Neural progenitor cell (in vitro differentiated cells): ENCODE measurements at regions not wholly inside any gene's neighbourhood (a gene's known extent, or its start where the extent isn't known, plus 50 kb on each side); places are given as distances from the start of the nearest gene placed in this dataset.

ENCODE experiments used
- DNase-seq: peaks from one replicate; pipeline ENCODE4 v3.0.0-alpha.2; 2016; ENCODE audit warnings: low spot score
- H2AFZ ChIP-seq: fragments of 200-600 bp; sonication (generic); replicated peaks from 2 replicates; pipeline ENCODE4 v1.6.1; 2016; ENCODE audit warnings: antibody characterized with exemption
- H3F3A ChIP-seq: fragments of 200-600 bp; sonication (generic); 2 replicates; pipeline ENCODE4 v1.6.1; 2016; ENCODE audit warnings: antibody characterized with exemption, low read depth
- H3K27ac ChIP-seq: fragments of 200-600 bp; sonication (generic); 2 replicates; pipeline ENCODE4 v1.5.1; 2016; ENCODE audit warnings: mild to moderate bottlenecking
- H3K27me3 ChIP-seq: fragments of 200-600 bp; sonication (generic); 2 replicates; pipeline ENCODE4 v1.6.1; 2016; ENCODE audit warnings: mild to moderate bottlenecking, moderate library complexity
- H3K36me3 ChIP-seq: fragments of 200-600 bp; sonication (generic); 2 replicates; pipeline ENCODE4 v1.5.1; 2016
- H3K4me1 ChIP-seq: fragments of 200-600 bp; sonication (generic); 2 replicates; pipeline ENCODE4 v1.6.1; 2016; ENCODE audit warnings: mixed run types
- H3K4me2 ChIP-seq: fragments of 200-600 bp; sonication (generic); 2 replicates; pipeline ENCODE4 v1.6.1; 2016
- H3K4me3 ChIP-seq: fragments of 200-600 bp; sonication (generic); 2 replicates; pipeline ENCODE4 v1.5.1; 2016
- H3K79me2 ChIP-seq: fragments of 200-600 bp; sonication (generic); 2 replicates; pipeline ENCODE4 v1.6.1; 2016; ENCODE audit warnings: low read depth
- H3K9ac ChIP-seq: fragments of 200-600 bp; sonication (generic); 2 replicates; pipeline ENCODE4 v1.6.1; 2016
- H3K9me3 ChIP-seq: fragments of 200-600 bp; sonication (generic); 2 replicates; pipeline ENCODE4 v1.5.1; 2016; ENCODE audit warnings: low read depth
- H4K20me1 ChIP-seq: fragments of 200-600 bp; sonication (generic); 2 replicates; pipeline ENCODE4 v1.6.1; 2016; ENCODE audit warnings: low read depth
- H3K27ac Mint-ChIP-seq: 3 replicates; pipeline ENCODE4 v1.8.0; 2021; ENCODE audit warnings: mixed read lengths
- H3K27me3 Mint-ChIP-seq: 2 replicates; pipeline ENCODE4 v1.8.0; 2022; ENCODE audit warnings: low read depth, mild to moderate bottlenecking, inconsistent platforms, moderate library complexity, mixed read lengths; ENCODE audit not compliant: insufficient read depth
- H3K36me3 Mint-ChIP-seq: 3 replicates; pipeline ENCODE4 v1.8.0; 2021; ENCODE audit warnings: mixed read lengths
- H3K4me1 Mint-ChIP-seq: 3 replicates; pipeline ENCODE4 v1.8.0; 2021; ENCODE audit warnings: mixed read lengths
- H3K4me3 Mint-ChIP-seq: 3 replicates; pipeline ENCODE4 v1.8.0; 2021; ENCODE audit warnings: mild to moderate bottlenecking, moderate library complexity, mixed read lengths
- H3K9me3 Mint-ChIP-seq: 3 replicates; pipeline ENCODE4 v1.8.0; 2020; ENCODE audit warnings: mixed read lengths
- EZH2 ChIP-seq: fragments of 200-600 bp; sonication (generic); IDR thresholded peaks from 2 replicates; pipeline ENCODE4 v1.6.1; 2017; ENCODE audit warnings: antibody characterized with exemption, mild to moderate bottlenecking, moderate library complexity
- EZH2phosphoT487 ChIP-seq: fragments of 200-600 bp; sonication (generic); IDR thresholded peaks from 2 replicates; pipeline ENCODE4 v1.6.1; 2017; ENCODE audit warnings: antibody characterized with exemption
- TF ChIP-seq, protein P1 (sequence below): fragments of 200-600 bp; sonication (generic); IDR thresholded peaks from 2 replicates; pipeline ENCODE4 v1.5.1; 2017; ENCODE audit warnings: antibody characterized with exemption, mild to moderate bottlenecking

- H3K27ac Mint-ChIP-seq = no peak overlapping the region
- H3K9ac ChIP-seq = no peak overlapping the region
- H3K4me2 ChIP-seq = no peak overlapping the region
- no peaks in the 10 kb centered on the region for H3K36me3 ChIP-seq
- H3K36me3 Mint-ChIP-seq = no peaks in the 10 kb centered on the region
- H3K4me3 ChIP-seq = no peak overlapping the region
- peaks cover 4% of the 10 kb centered on the region for H3K9me3 ChIP-seq
- no peak overlapping the region for H3K4me3 Mint-ChIP-seq
- TF ChIP-seq EZH2 = no peak
- TF ChIP-seq EZH2phosphoT487 = no peak
- TF ChIP-seq, protein P1, sequence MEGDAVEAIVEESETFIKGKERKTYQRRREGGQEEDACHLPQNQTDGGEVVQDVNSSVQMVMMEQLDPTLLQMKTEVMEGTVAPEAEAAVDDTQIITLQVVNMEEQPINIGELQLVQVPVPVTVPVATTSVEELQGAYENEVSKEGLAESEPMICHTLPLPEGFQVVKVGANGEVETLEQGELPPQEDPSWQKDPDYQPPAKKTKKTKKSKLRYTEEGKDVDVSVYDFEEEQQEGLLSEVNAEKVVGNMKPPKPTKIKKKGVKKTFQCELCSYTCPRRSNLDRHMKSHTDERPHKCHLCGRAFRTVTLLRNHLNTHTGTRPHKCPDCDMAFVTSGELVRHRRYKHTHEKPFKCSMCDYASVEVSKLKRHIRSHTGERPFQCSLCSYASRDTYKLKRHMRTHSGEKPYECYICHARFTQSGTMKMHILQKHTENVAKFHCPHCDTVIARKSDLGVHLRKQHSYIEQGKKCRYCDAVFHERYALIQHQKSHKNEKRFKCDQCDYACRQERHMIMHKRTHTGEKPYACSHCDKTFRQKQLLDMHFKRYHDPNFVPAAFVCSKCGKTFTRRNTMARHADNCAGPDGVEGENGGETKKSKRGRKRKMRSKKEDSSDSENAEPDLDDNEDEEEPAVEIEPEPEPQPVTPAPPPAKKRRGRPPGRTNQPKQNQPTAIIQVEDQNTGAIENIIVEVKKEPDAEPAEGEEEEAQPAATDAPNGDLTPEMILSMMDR = no peak
- H3K4me1 Mint-ChIP-seq = no peaks in the 10 kb centered on the region
- no peaks in the 10 kb centered on the region for H3K4me1 ChIP-seq
- H3F3A ChIP-seq = no peaks in the 10 kb centered on the region
- H3K27me3 ChIP-seq = no peaks in the 10 kb centered on the region
- no peak overlapping the region for H3K27ac ChIP-seq
- no peaks in the 10 kb centered on the region for H3K79me2 ChIP-seq
- H4K20me1 ChIP-seq = no peaks in the 10 kb centered on the region
- H3K9me3 Mint-ChIP-seq = peaks cover 40% of the 10 kb centered on the region
- DNase-seq = no peak
- H3K27me3 Mint-ChIP-seq = no peaks in the 10 kb centered on the region
- H2AFZ ChIP-seq = no peak overlapping the region
These were observed 1843.4 kb downstream of the TP53TG3F start for GRCh38 chr16:35302859-35303258.

DNA sequence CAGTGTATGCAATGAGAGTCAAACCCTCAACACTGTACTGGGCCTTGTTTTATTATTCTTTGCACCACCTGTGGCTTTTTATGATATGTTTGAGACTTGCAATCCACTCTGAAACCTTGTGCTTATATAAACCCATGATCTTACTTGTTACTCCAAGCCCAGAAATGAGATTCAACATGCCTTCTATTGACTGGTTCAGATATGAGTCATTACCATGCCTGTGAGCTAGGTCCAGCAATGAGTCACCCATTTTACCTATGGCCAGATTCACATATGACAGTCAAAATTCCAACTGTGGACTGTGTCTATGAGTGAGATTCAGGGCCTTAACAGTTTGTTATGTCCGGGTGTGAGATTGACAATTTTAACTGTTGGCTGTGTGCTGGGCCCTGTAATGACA lies 1846.1 kb downstream of the TP53TG3F start:
- Histone ChIP-seq H3F3A (no peaks in the 10 kb centered on the region), H3K4me2 (no peak overlapping the region), H3K27ac (no peak overlapping the region), H4K20me1 (no peaks in the 10 kb centered on the region), H3K79me2 (no peaks in the 10 kb centered on the region), H3K4me3 (no peak overlapping the region), H3K4me1 (no peaks in the 10 kb centered on the region), H3K36me3 (no peaks in the 10 kb centered on the region), H3K9ac (no peak overlapping the region), H2AFZ (no peak overlapping the region), H3K27me3 (no peaks in the 10 kb centered on the region), H3K9me3 (peaks cover 5% of the 10 kb centered on the region)
- Mint-ChIP-seq H3K9me3 (peaks cover 37% of the 10 kb centered on the region), H3K27ac (no peak overlapping the region), H3K36me3 (no peaks in the 10 kb centered on the region), H3K4me3 (no peak overlapping the region), H3K27me3 (no peaks in the 10 kb centered on the region), H3K4me1 (no peaks in the 10 kb centered on the region)
- no peak for TF ChIP-seq EZH2phosphoT487
- no peak for TF ChIP-seq EZH2
- DNase-seq = no peak

DNA sequence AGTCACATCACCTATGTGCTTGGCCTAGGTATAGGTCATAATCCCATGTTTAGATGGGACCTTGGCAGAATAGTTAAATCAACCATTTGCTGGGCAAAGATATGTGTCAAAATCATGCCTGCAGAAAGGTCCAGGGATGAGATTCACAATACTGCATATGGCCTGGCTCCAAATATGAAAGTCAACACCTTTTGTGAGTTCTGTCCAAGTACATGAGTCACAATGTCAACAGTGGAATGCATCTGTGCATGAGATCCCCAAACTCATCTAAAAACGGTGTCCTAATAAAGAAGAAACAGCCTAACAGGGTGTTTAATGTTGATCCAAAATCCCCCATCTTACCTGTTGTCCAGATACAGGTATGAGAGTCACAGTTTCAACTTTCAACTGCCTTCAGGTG lies 1847.5 kb downstream of the TP53TG3F start:
- H3K27me3 ChIP-seq = no peaks in the 10 kb centered on the region
- no peak for TF ChIP-seq EZH2phosphoT487
- TF ChIP-seq EZH2 = no peak
- TF ChIP-seq, protein P1 = no peak
- no peak overlapping the region for H3K27ac Mint-ChIP-seq
- H3K79me2 ChIP-seq = no peaks in the 10 kb centered on the region
- peaks cover 32% of the 10 kb centered on the region for H3K9me3 Mint-ChIP-seq
- no peak overlapping the region for H3K4me3 Mint-ChIP-seq
- H3F3A ChIP-seq = no peaks in the 10 kb centered on the region
- peaks cover 7% of the 10 kb centered on the region for H3K9me3 ChIP-seq
- H3K4me3 ChIP-seq = no peak overlapping the region
- no peaks in the 10 kb centered on the region for H3K4me1 ChIP-seq
- H3K4me1 Mint-ChIP-seq = no peaks in the 10 kb centered on the region
- no peak overlapping the region for H3K9ac ChIP-seq
- no peaks in the 10 kb centered on the region for H3K27me3 Mint-ChIP-seq
- H3K4me2 ChIP-seq = no peak overlapping the region
- H2AFZ ChIP-seq = no peak overlapping the region
- H3K27ac ChIP-seq = no peak overlapping the region
- H3K36me3 Mint-ChIP-seq = no peaks in the 10 kb centered on the region
- no peak for DNase-seq
- H3K36me3 ChIP-seq = no peaks in the 10 kb centered on the region
- no peaks in the 10 kb centered on the region for H4K20me1 ChIP-seq

GRCh38 chr16:35308674-35309073 lies 1849.3 kb downstream of the TP53TG3F start:
- peaks cover 7% of the 10 kb centered on the region for H3K9me3 ChIP-seq

More at GRCh38 chr16:35308674-35309073, 1849.3 kb downstream of the TP53TG3F start:
- H3F3A ChIP-seq = no peaks in the 10 kb centered on the region
- Mint-ChIP-seq H3K36me3 (no peaks in the 10 kb centered on the region), H3K4me3 (no peak overlapping the region), H3K27ac (no peak overlapping the region), H3K9me3 (peaks cover 43% of the 10 kb centered on the region), H3K4me1 (no peaks in the 10 kb centered on the region), H3K27me3 (no peaks in the 10 kb centered on the region)
- H4K20me1 ChIP-seq = no peaks in the 10 kb centered on the region
- H3K27ac ChIP-seq = no peak overlapping the region
- no peak overlapping the region for H3K4me2 ChIP-seq
- H3K27me3 ChIP-seq = no peaks in the 10 kb centered on the region
- H3K9ac ChIP-seq = no peak overlapping the region
- H3K36me3 ChIP-seq = no peaks in the 10 kb centered on the region
- no peak overlapping the region for H3K4me3 ChIP-seq
- TF ChIP-seq, protein P1 = no peak
- no peak for TF ChIP-seq EZH2phosphoT487
- TF ChIP-seq EZH2 = no peak
- no peaks in the 10 kb centered on the region for H3K4me1 ChIP-seq
- H2AFZ ChIP-seq = no peak overlapping the region
- DNase-seq = no peak
- no peaks in the 10 kb centered on the region for H3K79me2 ChIP-seq
